ENCODE measurements at regions not wholly inside any gene's neighbourhood (a gene's known extent, or its start where the extent isn't known, plus 50 kb on each side); places are given as distances from the start of the nearest gene placed in this dataset.
"Not testable (repeated sequence)": the region's sequence is repeated elsewhere in the genome, so short reads cannot be mapped to it uniquely, and the experiment has no call there.

DNA sequence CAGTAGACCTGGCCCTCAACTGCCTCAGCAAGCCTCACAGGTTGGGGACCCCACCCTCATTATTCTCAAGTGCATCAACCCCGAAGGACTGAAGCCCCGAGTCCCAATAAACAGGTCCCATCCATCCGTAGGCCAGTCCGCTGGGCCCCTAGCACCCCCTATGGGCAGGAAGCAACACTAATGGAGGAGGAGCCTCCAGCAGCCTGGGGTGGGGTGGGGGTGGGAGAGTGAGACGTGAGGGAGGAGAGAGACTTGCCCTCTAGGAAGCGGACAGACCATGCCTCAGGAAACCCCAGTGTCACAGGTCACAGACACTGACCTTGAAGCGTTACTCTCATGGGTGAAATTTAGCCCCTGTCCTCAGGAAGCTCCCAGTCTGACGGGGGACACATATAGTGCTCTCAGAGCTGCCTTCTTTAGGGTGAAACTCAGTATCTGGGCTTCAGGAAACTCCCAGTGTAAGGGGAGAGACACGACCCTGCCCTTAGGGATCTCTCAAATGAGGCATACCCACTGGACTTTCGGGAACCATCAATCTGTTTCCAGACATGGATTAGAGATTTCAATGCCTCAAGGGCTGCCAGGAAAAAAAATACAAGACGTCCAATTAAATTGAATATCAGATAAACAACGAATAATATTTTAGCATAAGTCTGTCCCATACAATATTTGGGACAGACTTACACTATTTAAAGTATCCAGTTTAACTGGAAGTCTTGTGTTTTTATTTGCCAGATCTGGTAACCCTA is 125.8 kb downstream of the MRPL14 start:
- H3K4me1 ChIP-seq (ENCODE audit: insufficient read depth, low read length): peaks cover 3% of the 10 kb centered on the region
- no peaks in the 10 kb centered on the region for H3K9me3 ChIP-seq (ENCODE audit: low read length)
- no peak overlapping the region for H3K27ac ChIP-seq (ENCODE audit: low read depth, low read length)
- H3K27me3 ChIP-seq (ENCODE audit: control insufficient read depth in 1 of 2, insufficient read depth in 2 of 2, low read length in 2 of 2): peaks cover 5 to 16% of the 10 kb centered on the region in 2 donors
- H3K9ac ChIP-seq (ENCODE audit: low read length): no peak overlapping the region
- no peaks in the 10 kb centered on the region for H3K36me3 ChIP-seq (ENCODE audit: insufficient read depth, low read length)
- H3K4me3 ChIP-seq (ENCODE audit: low read depth in 1 of 2, low read length in 2 of 2): no peak overlapping the region

GRCh38 chr6:44000164-44000842 is 126.9 kb downstream of the MRPL14 start:
- Histone ChIP-seq H3K9me3 (ENCODE audit: low read length) (no peaks in the 10 kb centered on the region), H3K27ac (ENCODE audit: low read depth, low read length) (no peak overlapping the region), H3K4me3 (ENCODE audit: low read depth in 1 of 2, low read length in 2 of 2) (no peak overlapping the region), H3K27me3 (ENCODE audit: control insufficient read depth in 1 of 2, insufficient read depth in 2 of 2, low read length in 2 of 2) (peaks cover 5 to 16% of the 10 kb centered on the region in 2 donors), H3K9ac (ENCODE audit: low read length) (no peak overlapping the region), H3K4me1 (ENCODE audit: insufficient read depth, low read length) (peaks cover 3% of the 10 kb centered on the region), H3K36me3 (ENCODE audit: insufficient read depth, low read length) (no peaks in the 10 kb centered on the region)

GRCh38 chr6:43999628-44000027 is 127.6 kb downstream of the MRPL14 start:
- no peak overlapping the region for H3K9ac ChIP-seq (ENCODE audit: low read length)
- H3K4me3 ChIP-seq (ENCODE audit: low read depth in 1 of 2, low read length in 2 of 2): no peak overlapping the region
- H3K27ac ChIP-seq (ENCODE audit: low read depth, low read length): no peak overlapping the region
- H3K27me3 ChIP-seq (ENCODE audit: control insufficient read depth in 1 of 2, insufficient read depth in 2 of 2, low read length in 2 of 2): peaks cover 5 to 16% of the 10 kb centered on the region in 2 donors
- H3K4me1 ChIP-seq (ENCODE audit: insufficient read depth, low read length): peaks cover 3% of the 10 kb centered on the region
- H3K9me3 ChIP-seq (ENCODE audit: low read length): no peaks in the 10 kb centered on the region
- no peaks in the 10 kb centered on the region for H3K36me3 ChIP-seq (ENCODE audit: insufficient read depth, low read length)

DNA sequence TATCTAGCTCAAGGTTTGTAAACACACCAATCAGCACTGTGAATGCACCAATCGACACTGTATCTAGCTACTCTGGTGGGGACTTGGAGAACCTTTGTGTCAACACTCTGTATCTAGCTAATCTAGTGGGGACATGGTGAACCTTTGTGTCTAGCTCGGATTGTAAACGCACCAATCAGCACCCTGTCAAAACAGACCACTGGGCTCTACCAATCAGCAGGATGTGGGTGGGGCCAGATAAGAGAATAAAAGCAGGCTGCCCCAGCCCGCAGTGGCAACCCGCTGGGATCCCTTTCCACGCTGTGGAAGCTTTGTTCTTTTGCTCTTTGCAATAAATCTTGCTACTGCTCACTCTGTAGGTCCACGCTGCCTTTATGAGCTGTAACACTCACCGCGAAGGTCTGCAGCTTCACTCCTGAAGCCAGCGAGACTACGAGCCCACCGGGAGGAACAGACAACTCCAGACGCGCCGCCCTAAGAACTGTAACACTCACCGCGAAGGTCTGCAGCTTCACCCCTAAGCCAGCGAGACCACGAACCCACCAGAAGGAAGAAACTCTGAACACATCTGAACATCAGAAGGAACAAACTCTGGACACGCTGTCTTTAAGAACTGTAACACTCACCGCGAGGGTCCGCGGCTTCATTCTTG is 128.5 kb downstream of the MRPL14 start:
- H3K27ac ChIP-seq (ENCODE audit: low read depth, low read length); H3K4me1 ChIP-seq (ENCODE audit: insufficient read depth, low read length); H3K4me3 ChIP-seq (ENCODE audit: low read depth in 1 of 2, low read length in 2 of 2); H3K9ac ChIP-seq (ENCODE audit: low read length); H3K36me3 ChIP-seq (ENCODE audit: insufficient read depth, low read length); H3K9me3 ChIP-seq (ENCODE audit: low read length): not testable (repeated sequence)
- peaks cover 5 to 16% of the 10 kb centered on the region in 2 donors for H3K27me3 ChIP-seq (ENCODE audit: control insufficient read depth in 1 of 2, insufficient read depth in 2 of 2, low read length in 2 of 2)

DNA sequence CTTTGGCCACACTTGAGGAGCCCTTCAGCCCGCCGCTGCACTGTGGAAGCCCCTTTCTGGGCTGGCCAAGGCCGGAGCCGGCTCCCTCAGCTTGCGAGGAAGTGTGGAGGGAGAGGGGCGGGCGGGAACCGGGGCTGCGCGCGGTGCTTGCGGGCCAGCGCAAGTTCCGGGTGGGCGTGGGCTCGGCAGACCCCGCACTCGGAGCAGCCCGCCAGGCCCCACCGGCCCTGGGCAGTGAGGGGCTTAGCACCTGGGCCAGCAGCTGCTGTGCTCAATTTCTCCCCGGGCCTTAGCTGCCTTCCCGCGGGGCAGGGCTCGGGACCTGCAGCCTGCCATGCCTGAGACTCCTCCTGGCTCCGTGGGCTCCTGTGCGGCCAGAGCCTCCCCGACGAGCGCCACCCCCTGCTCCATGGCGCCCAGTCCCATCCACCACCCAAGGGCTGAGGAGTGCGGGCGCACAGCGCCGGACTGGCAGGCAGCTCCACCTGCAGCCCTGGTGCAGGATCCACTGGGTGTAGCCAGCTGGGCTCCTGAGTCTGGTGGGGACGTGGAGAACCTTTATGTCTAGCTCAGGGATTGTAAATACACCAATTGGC is 129.2 kb downstream of the MRPL14 start:
- not testable (repeated sequence) for H3K27ac ChIP-seq (ENCODE audit: low read depth, low read length); H3K9me3 ChIP-seq (ENCODE audit: low read length); H3K36me3 ChIP-seq (ENCODE audit: insufficient read depth, low read length); H3K9ac ChIP-seq (ENCODE audit: low read length); H3K4me3 ChIP-seq (ENCODE audit: low read depth in 1 of 2, low read length in 2 of 2); H3K4me1 ChIP-seq (ENCODE audit: insufficient read depth, low read length)
- peaks cover 5 to 15% of the 10 kb centered on the region in 2 donors for H3K27me3 ChIP-seq (ENCODE audit: control insufficient read depth in 1 of 2, insufficient read depth in 2 of 2, low read length in 2 of 2)

- peaks cover 3% of the 10 kb centered on the region for H3K4me1 ChIP-seq (ENCODE audit: insufficient read depth, low read length)
- no peaks in the 10 kb centered on the region for H3K9me3 ChIP-seq (ENCODE audit: low read length)
- H3K4me3 ChIP-seq (ENCODE audit: low read depth in 1 of 2, low read length in 2 of 2): no peak overlapping the region
- H3K36me3 ChIP-seq (ENCODE audit: insufficient read depth, low read length): no peaks in the 10 kb centered on the region
- H3K27ac ChIP-seq (ENCODE audit: low read depth, low read length): no peak overlapping the region
- peaks cover 5 to 7% of the 10 kb centered on the region in 2 donors for H3K27me3 ChIP-seq (ENCODE audit: control insufficient read depth in 1 of 2, insufficient read depth in 2 of 2, low read length in 2 of 2)
- no peak overlapping the region for H3K9ac ChIP-seq (ENCODE audit: low read length)
Observed at GRCh38 chr6:43997345-43997677, 129.9 kb downstream of the MRPL14 start.

DNA sequence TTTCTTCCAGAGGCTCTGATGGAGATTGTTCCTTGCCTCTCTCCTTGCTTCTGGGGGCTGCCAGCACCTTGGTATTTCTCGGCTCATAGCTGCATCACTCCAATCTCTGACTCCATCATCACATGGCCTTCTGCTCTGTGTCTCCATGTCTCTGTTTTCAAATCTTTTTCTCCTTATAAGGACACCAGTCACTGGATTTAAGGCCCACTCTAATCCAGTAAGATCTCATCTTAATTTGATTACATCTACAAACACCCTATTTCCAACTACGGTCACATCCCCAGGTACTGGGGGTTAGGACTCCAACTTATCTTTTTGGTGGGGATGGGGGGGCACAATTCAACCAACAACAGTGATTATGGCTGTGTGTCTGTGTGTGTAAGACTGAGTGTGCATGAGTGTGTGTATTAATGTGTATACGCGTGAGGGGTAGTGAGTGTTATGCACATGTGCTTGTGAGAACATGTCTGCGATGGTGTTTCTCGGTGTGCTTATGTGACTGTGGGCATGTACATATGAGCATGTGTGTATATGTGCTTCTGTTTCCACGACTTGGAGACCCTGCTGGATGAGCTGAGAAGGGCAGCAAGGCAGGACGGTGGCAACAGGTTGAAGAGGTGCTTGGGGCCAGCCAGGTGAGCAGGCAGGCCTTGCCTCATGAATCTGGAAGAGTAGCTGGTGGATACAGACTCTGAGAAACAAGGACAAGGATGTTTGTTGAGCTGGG is 130.5 kb downstream of the MRPL14 start:
- H3K4me3 ChIP-seq (ENCODE audit: low read depth in 1 of 2, low read length in 2 of 2): no peak overlapping the region
- H3K9me3 ChIP-seq (ENCODE audit: low read length): no peaks in the 10 kb centered on the region
- peaks cover under 1% of the 10 kb centered on the region for H3K4me1 ChIP-seq (ENCODE audit: insufficient read depth, low read length)
- H3K9ac ChIP-seq (ENCODE audit: low read length): no peak overlapping the region
- H3K36me3 ChIP-seq (ENCODE audit: insufficient read depth, low read length): no peaks in the 10 kb centered on the region
- H3K27ac ChIP-seq (ENCODE audit: low read depth, low read length): no peak overlapping the region
- peaks cover 3% of the 10 kb centered on the region in 2 donors for H3K27me3 ChIP-seq (ENCODE audit: control insufficient read depth in 1 of 2, insufficient read depth in 2 of 2, low read length in 2 of 2)

DNA sequence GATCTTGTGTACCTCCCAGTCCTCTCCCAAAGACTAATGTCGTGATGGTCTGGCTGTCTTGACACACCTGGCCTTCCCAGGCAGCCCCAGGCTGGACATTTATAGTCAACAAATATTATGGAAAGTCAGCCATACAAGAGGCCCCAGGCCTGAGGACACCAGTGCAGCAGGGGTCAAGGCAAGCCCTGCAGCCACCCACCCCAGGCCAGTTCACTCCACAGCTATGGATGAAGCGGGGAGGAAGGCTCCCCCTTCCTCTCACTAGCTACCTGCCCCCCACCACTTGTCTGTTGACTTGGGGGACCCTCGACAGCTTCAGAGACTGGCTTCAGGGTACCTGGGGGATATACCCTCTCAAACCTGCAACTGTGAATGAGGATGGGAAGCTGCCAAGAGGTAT is 132.1 kb downstream of the MRPL14 start:
- Histone ChIP-seq H3K9me3 (ENCODE audit: low read length) (no peaks in the 10 kb centered on the region), H3K4me3 (ENCODE audit: low read depth in 1 of 2, low read length in 2 of 2) (no peak overlapping the region), H3K36me3 (ENCODE audit: insufficient read depth, low read length) (no peaks in the 10 kb centered on the region), H3K4me1 (ENCODE audit: insufficient read depth, low read length) (peaks cover 13% of the 10 kb centered on the region), H3K27me3 (ENCODE audit: control insufficient read depth in 1 of 2, insufficient read depth in 2 of 2, low read length in 2 of 2) (no peaks in the 10 kb centered on the region), H3K27ac (ENCODE audit: low read depth, low read length) (no peak overlapping the region), H3K9ac (ENCODE audit: low read length) (no peak overlapping the region)

DNA sequence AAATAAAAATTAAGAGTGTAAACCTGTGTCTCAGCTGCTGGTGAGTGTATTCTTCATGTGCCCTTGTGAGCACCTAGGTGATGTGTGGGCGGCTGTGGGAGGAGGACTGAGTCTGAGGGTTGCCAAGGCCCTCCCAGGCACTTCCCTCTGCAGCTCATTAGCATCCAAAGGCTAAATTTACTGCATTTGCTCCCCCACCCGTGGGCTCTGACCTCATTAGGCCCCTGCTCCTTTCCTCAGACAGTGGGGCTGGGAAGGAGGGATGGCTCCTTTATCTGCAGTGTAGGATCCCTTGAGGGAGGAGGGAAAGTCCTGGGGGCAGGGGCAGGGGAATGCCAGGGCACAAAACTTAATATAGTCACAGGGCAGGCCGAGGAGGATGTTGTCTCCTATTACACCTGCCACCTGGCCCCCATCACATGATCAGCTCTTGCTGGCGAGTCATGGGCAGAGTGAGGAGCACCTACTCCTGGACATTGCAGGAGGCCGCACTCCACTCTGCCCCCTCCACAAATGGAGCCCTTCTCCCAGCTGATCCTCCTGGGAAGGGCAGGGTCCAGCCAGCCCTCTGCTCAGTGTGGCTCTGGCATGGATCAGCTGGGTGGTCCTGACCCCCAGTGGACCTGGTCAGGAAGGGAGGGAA is 133.2 kb downstream of the MRPL14 start:
- no peaks in the 10 kb centered on the region for H3K9me3 ChIP-seq (ENCODE audit: low read length)
- H3K4me3 ChIP-seq (ENCODE audit: low read depth in 1 of 2, low read length in 2 of 2): no peak overlapping the region
- H3K9ac ChIP-seq (ENCODE audit: low read length): no peak overlapping the region
- no peak overlapping the region for H3K27ac ChIP-seq (ENCODE audit: low read depth, low read length)
- no peaks in the 10 kb centered on the region for H3K36me3 ChIP-seq (ENCODE audit: insufficient read depth, low read length)
- peaks cover 19% of the 10 kb centered on the region for H3K4me1 ChIP-seq (ENCODE audit: insufficient read depth, low read length)
- H3K27me3 ChIP-seq (ENCODE audit: control insufficient read depth in 1 of 2, insufficient read depth in 2 of 2, low read length in 2 of 2): no peaks in the 10 kb centered on the region

GRCh38 chr6:43992783-43993644 is 134.2 kb downstream of the MRPL14 start:
- Histone ChIP-seq H3K27ac (ENCODE audit: low read depth, low read length) (no peak overlapping the region), H3K9ac (ENCODE audit: low read length) (no peak overlapping the region), H3K27me3 (ENCODE audit: control insufficient read depth in 1 of 2, insufficient read depth in 2 of 2, low read length in 2 of 2) (no peaks in the 10 kb centered on the region), H3K4me3 (ENCODE audit: low read depth in 1 of 2, low read length in 2 of 2) (no peak overlapping the region), H3K9me3 (ENCODE audit: low read length) (no peaks in the 10 kb centered on the region), H3K36me3 (ENCODE audit: insufficient read depth, low read length) (no peaks in the 10 kb centered on the region), H3K4me1 (ENCODE audit: insufficient read depth, low read length) (peaks cover 19% of the 10 kb centered on the region)

Measured in muscle layer of colon (tissue), 2 donors.